HEK293T (cell line): ENCODE measurements at regions not wholly inside any gene's neighbourhood (a gene's known extent, or its start where the extent isn't known, plus 50 kb on each side); places are given as distances from the start of the nearest gene placed in this dataset.

Experiments
- ARNT ChIP-seq: fragments of 450-650 bp; IDR thresholded peaks from 2 replicates; pipeline ENCODE4 v1.6.1; 2017; ENCODE audit warnings: mild to moderate bottlenecking
- BHLHE40 ChIP-seq: fragments of 450-650 bp; IDR thresholded peaks from 2 replicates; pipeline ENCODE4 v1.6.1; 2016; ENCODE audit warnings: mild to moderate bottlenecking, moderate library complexity, borderline replicate concordance
- ELF4 ChIP-seq: fragments of 450-650 bp; IDR thresholded peaks from 2 replicates; pipeline ENCODE4 v1.6.1; 2017; ENCODE audit warnings: antibody characterized with exemption
- FOXA1 ChIP-seq: fragments of 450-650 bp; IDR thresholded peaks from 2 replicates; pipeline ENCODE4 v1.6.1; 2016; ENCODE audit warnings: mild to moderate bottlenecking
- FOXK2 ChIP-seq: fragments of 450-650 bp; IDR thresholded peaks from 2 replicates; pipeline ENCODE4 v1.6.1; 2016; ENCODE audit warnings: mild to moderate bottlenecking
- FOXM1 ChIP-seq: fragments of 450-650 bp; IDR thresholded peaks from 2 replicates; pipeline ENCODE4 v1.6.1; 2017; ENCODE audit warnings: mild to moderate bottlenecking, borderline replicate concordance
- HDGF ChIP-seq: fragments of 450-650 bp; IDR thresholded peaks from 2 replicates; pipeline ENCODE4 v1.6.1; 2017; ENCODE audit warnings: antibody characterized with exemption, borderline replicate concordance
- L3MBTL2 ChIP-seq: fragments of 450-650 bp; conservative IDR thresholded peaks from 2 replicates; pipeline ENCODE4 v1.6.1; 2016; ENCODE audit warnings: mild to moderate bottlenecking
- LEF1 ChIP-seq: fragments of 450-650 bp; IDR thresholded peaks from 2 replicates; pipeline ENCODE4 v1.6.1; 2017; ENCODE audit warnings: mild to moderate bottlenecking, borderline replicate concordance
- SP1 ChIP-seq: fragments of 450-650 bp; IDR thresholded peaks from 2 replicates; pipeline ENCODE4 v1.6.1; 2017
- SUZ12 ChIP-seq: fragments of 450-650 bp; IDR thresholded peaks from 2 replicates; pipeline ENCODE4 v1.6.1; 2016; ENCODE audit warnings: mild to moderate bottlenecking
- TARDBP ChIP-seq: fragments of 450-650 bp; IDR thresholded peaks from 2 replicates; pipeline ENCODE4 v1.6.1; 2016
- TF ChIP-seq, protein P1 (sequence below): fragments of 450-650 bp; IDR thresholded peaks from 2 replicates; pipeline ENCODE4 v1.6.1; 2016

DNA sequence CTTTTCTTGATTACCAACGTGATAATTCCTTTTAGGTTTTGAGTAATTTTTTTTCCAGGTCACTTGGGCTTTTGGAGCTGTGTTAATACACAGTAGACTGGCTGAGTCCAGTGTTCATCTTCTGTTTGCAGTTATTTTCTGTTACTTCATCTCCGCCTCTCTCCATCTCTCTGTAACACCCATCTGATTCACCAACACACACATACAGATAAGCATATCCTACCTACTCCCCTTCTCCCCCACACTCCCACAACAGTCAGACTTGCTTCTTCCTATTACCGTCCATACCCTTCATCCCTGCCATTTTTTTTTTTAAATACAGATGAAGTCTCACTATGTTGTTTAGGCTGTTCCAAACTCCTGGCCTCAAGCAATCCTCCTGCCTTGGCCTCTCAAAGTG is 72.7 kb upstream of the MANSC4 start:
- TF ChIP-seq FOXA1 (no peak), ELF4 (no peak), ARNT (no peak), LEF1 (no peak), FOXM1 (no peak), TARDBP (no peak), BHLHE40 (no peak), SUZ12 (no peak), SP1 (no peak), L3MBTL2 (no peak), HDGF (no peak), FOXK2 (no peak)
- TF ChIP-seq, protein P1, sequence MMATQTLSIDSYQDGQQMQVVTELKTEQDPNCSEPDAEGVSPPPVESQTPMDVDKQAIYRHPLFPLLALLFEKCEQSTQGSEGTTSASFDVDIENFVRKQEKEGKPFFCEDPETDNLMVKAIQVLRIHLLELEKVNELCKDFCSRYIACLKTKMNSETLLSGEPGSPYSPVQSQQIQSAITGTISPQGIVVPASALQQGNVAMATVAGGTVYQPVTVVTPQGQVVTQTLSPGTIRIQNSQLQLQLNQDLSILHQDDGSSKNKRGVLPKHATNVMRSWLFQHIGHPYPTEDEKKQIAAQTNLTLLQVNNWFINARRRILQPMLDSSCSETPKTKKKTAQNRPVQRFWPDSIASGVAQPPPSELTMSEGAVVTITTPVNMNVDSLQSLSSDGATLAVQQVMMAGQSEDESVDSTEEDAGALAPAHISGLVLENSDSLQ: no peak
